Loucy (cell line): ENCODE measurements at regions not wholly inside any gene's neighbourhood (a gene's known extent, or its start where the extent isn't known, plus 50 kb on each side); places are given as distances from the start of the nearest gene placed in this dataset.

Experiments
- H2AFZ ChIP-seq: fragments of 200-600 bp; sonication (generic); 2 replicates; pipeline ENCODE4 v1.6.0; 2016; ENCODE audit warnings: antibody characterized with exemption, mild to moderate bottlenecking, low read length, moderate library complexity
- H3F3A ChIP-seq: fragments of 200-600 bp; 2 replicates; pipeline ENCODE4 v1.6.0; 2016; ENCODE audit warnings: antibody characterized with exemption, low read depth, mild to moderate bottlenecking
- H3K27me3 ChIP-seq: fragments of 200-600 bp; sonication (generic); 2 replicates; pipeline ENCODE4 v1.6.1; 2014; ENCODE audit warnings: low read length, mild to moderate bottlenecking; ENCODE audit not compliant: insufficient read depth, poor library complexity, severe bottlenecking
- H3K36me3 ChIP-seq: fragments of 200-600 bp; sonication (generic); 2 replicates; pipeline ENCODE4 v1.6.1; 2016; ENCODE audit warnings: low read length; ENCODE audit not compliant: insufficient read depth
- H3K4me1 ChIP-seq: fragments of 200-600 bp; sonication (generic); 2 replicates; pipeline ENCODE4 v1.5.1; 2014; ENCODE audit warnings: low read length, mild to moderate bottlenecking; ENCODE audit not compliant: insufficient read depth, poor library complexity, severe bottlenecking
- H3K4me2 ChIP-seq: fragments of 200-600 bp; sonication (generic); 2 replicates; pipeline ENCODE4 v1.6.0; 2014; ENCODE audit warnings: antibody characterized with exemption, low read length, low read depth, mild to moderate bottlenecking; ENCODE audit not compliant: poor library complexity, severe bottlenecking
- H3K4me3 ChIP-seq: fragments of 200-600 bp; sonication (generic); 2 replicates; pipeline ENCODE4 v1.5.1; 2014; ENCODE audit warnings: low read length, mild to moderate bottlenecking, mixed read lengths; ENCODE audit not compliant: poor library complexity, severe bottlenecking
- H3K79me2 ChIP-seq: fragments of 200-600 bp; sonication (generic); 2 replicates; pipeline ENCODE4 v1.6.1; 2014; ENCODE audit warnings: low read length; ENCODE audit not compliant: insufficient read depth
- H3K9ac ChIP-seq: fragments of 200-600 bp; sonication (generic); 2 replicates; pipeline ENCODE4 v1.6.0; 2014; ENCODE audit warnings: mild to moderate bottlenecking, low read depth, low read length, moderate library complexity; ENCODE audit not compliant: poor library complexity, severe bottlenecking
- H3K9me2 ChIP-seq: fragments of 200-600 bp; sonication (generic); replicated peaks from 2 replicates; pipeline ENCODE4 v1.6.1; 2016; ENCODE audit warnings: low read depth, low read length, mixed read lengths
- H3K9me3 ChIP-seq: fragments of 200-600 bp; sonication (generic); 2 replicates; pipeline ENCODE4 v1.6.1; 2014; ENCODE audit warnings: mild to moderate bottlenecking, antibody characterized with exemption, low read length, low read depth; ENCODE audit not compliant: insufficient read depth
- H4K20me1 ChIP-seq: fragments of 200-600 bp; sonication (generic); 2 replicates; pipeline ENCODE4 v1.6.0; 2014; ENCODE audit warnings: antibody characterized with exemption, low read length, mild to moderate bottlenecking; ENCODE audit not compliant: insufficient read depth, poor library complexity, severe bottlenecking
- CTCF ChIP-seq: fragments of 200-600 bp; sonication (generic); conservative IDR thresholded peaks from 2 replicates; pipeline ENCODE4 v1.5.1; 2014; ENCODE audit warnings: mild to moderate bottlenecking, antibody characterized with exemption, low read length
- EZH2phosphoT487 ChIP-seq: fragments of 200-600 bp; IDR thresholded peaks from 2 replicates; pipeline ENCODE4 v1.6.1; 2018; ENCODE audit warnings: antibody characterized with exemption, mild to moderate bottlenecking, moderate library complexity, borderline replicate concordance

DNA sequence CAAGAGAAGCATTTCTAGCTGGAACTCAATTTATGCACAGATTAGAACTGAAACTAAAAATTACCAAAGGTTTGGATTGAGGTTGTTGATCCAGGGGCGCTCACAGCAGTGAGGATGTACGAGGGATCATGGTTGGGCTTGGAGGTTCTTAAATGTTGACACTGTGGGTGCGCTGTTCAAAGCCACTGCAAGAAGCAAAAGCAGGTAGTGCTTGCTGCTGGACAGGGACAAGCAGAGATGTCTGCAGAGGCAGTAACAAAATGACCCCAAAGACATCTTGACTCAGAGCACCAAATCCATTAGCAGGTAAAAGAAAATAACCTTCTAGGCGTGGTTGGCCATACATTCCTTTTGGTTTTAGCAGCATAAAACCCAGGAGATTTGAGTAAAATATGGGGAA is 468.4 kb downstream of the ZSWIM6 start:
- no peaks in the 10 kb centered on the region for H3K4me1 ChIP-seq
- TF ChIP-seq EZH2phosphoT487 (no peak), CTCF (no peak)
- no peaks in the 10 kb centered on the region for H3K36me3 ChIP-seq
- no peaks in the 10 kb centered on the region for H3F3A ChIP-seq
- no peaks in the 10 kb centered on the region for H3K27me3 ChIP-seq
- H3K9me3 ChIP-seq = no peaks in the 10 kb centered on the region
- no peak overlapping the region for H2AFZ ChIP-seq
- H3K9ac ChIP-seq = no peak overlapping the region
- no peak overlapping the region for H3K4me2 ChIP-seq
- no peaks in the 10 kb centered on the region for H3K79me2 ChIP-seq
- H3K9me2 ChIP-seq = no peaks in the 10 kb centered on the region
- no peak overlapping the region for H3K4me3 ChIP-seq
- H4K20me1 ChIP-seq = no peaks in the 10 kb centered on the region

DNA sequence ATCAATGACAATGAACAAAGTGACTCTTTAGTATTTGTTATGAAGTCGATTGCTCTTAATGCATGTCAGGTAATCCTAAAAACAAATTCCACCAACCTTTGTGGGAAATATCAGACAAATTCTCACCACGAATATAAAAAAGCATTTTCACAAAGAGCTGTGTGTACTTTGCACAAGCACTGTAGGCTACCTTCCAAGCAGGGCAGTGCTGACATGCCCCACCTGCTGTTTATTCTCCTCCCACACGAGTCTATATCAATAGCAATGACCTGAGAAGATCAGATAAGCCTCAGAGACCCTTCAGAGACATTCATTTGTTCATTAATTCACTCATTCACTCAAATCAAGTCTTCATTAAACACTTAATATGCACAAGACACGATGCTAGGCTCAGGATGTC is 469.1 kb downstream of the ZSWIM6 start:
- no peak overlapping the region for H3K4me2 ChIP-seq
- H3K27me3 ChIP-seq = no peaks in the 10 kb centered on the region
- H3K4me1 ChIP-seq = no peaks in the 10 kb centered on the region
- no peaks in the 10 kb centered on the region for H3F3A ChIP-seq
- no peaks in the 10 kb centered on the region for H3K9me3 ChIP-seq
- H3K9ac ChIP-seq = no peak overlapping the region
- no peak overlapping the region for H3K4me3 ChIP-seq
- no peak for TF ChIP-seq CTCF
- no peak for TF ChIP-seq EZH2phosphoT487
- no peak overlapping the region for H2AFZ ChIP-seq
- no peaks in the 10 kb centered on the region for H3K79me2 ChIP-seq
- H4K20me1 ChIP-seq = no peaks in the 10 kb centered on the region
- no peaks in the 10 kb centered on the region for H3K9me2 ChIP-seq
- no peaks in the 10 kb centered on the region for H3K36me3 ChIP-seq

DNA sequence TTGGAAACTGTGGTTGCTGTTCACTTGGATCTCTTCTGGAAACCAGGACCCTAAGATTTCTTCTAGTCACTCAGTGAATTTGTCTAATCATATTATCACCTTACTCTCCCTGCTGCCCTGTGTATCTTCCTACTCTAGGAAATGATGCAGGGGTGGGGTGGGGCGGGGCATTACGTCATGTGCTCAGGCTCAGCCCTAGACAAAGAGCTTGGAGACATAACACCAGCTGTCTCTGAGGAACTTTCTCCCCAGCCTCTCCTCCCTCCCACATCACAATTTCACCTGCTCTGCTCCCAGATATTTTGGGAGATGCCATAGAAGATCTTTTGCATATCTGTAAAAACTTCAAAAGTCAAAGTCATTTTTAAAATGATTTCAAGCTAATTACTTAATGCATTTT is 470.4 kb downstream of the ZSWIM6 start:
- Histone ChIP-seq H3K4me3 (no peak overlapping the region), H2AFZ (no peak overlapping the region), H3K4me1 (no peaks in the 10 kb centered on the region), H3K9me3 (no peaks in the 10 kb centered on the region), H3K79me2 (no peaks in the 10 kb centered on the region), H3K27me3 (no peaks in the 10 kb centered on the region), H3K36me3 (no peaks in the 10 kb centered on the region), H3K9ac (no peak overlapping the region), H3K4me2 (no peak overlapping the region), H3F3A (no peaks in the 10 kb centered on the region), H3K9me2 (no peaks in the 10 kb centered on the region), H4K20me1 (no peaks in the 10 kb centered on the region)
- TF ChIP-seq CTCF (no peak), EZH2phosphoT487 (no peak)
